Ovary (tissue), 3 donors: ENCODE measurements at regions not wholly inside any gene's neighbourhood (a gene's known extent, or its start where the extent isn't known, plus 50 kb on each side); places are given as distances from the start of the nearest gene placed in this dataset.

Experiments used
- CTCF ChIP-seq, 3 donors: fragments of 450-650 bp in 2 of 3; fragments of 200-600 bp in 1 of 3; IDR thresholded peaks; one replicate each; pipeline versions ENCODE4 v1.5.1 to v1.8.0; 2016 to 2022; ENCODE audit warnings: antibody characterized with exemption in 3 of 3, mild to moderate bottlenecking in 1 of 3
- POLR2A ChIP-seq: fragments of 450-650 bp; IDR thresholded peaks from one replicate; pipeline ENCODE4 v1.6.1; 2017; ENCODE audit warnings: antibody characterized with exemption, mild to moderate bottlenecking, moderate library complexity
- donor health status: DM: no; HTN: no; CAD: no.

GRCh38 chrX:45712067-45712466, 511.4 kb upstream of the DIPK2B start:
- no peak for TF ChIP-seq POLR2A
- no peak for TF ChIP-seq CTCF (IDR thresholded peaks at IDR 0.05)
